Neural progenitor cell (in vitro differentiated cells): ENCODE measurements at regions not wholly inside any gene's neighbourhood (a gene's known extent, or its start where the extent isn't known, plus 50 kb on each side); places are given as distances from the start of the nearest gene placed in this dataset.

ENCODE experiments used
- DNase-seq: peaks from one replicate; pipeline ENCODE4 v3.0.0-alpha.2; 2016; ENCODE audit warnings: low spot score
- H2AFZ ChIP-seq: fragments of 200-600 bp; sonication (generic); replicated peaks from 2 replicates; pipeline ENCODE4 v1.6.1; 2016; ENCODE audit warnings: antibody characterized with exemption
- H3F3A ChIP-seq: fragments of 200-600 bp; sonication (generic); 2 replicates; pipeline ENCODE4 v1.6.1; 2016; ENCODE audit warnings: antibody characterized with exemption, low read depth
- H3K27ac ChIP-seq: fragments of 200-600 bp; sonication (generic); 2 replicates; pipeline ENCODE4 v1.5.1; 2016; ENCODE audit warnings: mild to moderate bottlenecking
- H3K27me3 ChIP-seq: fragments of 200-600 bp; sonication (generic); 2 replicates; pipeline ENCODE4 v1.6.1; 2016; ENCODE audit warnings: mild to moderate bottlenecking, moderate library complexity
- H3K36me3 ChIP-seq: fragments of 200-600 bp; sonication (generic); 2 replicates; pipeline ENCODE4 v1.5.1; 2016
- H3K4me1 ChIP-seq: fragments of 200-600 bp; sonication (generic); 2 replicates; pipeline ENCODE4 v1.6.1; 2016; ENCODE audit warnings: mixed run types
- H3K4me2 ChIP-seq: fragments of 200-600 bp; sonication (generic); 2 replicates; pipeline ENCODE4 v1.6.1; 2016
- H3K4me3 ChIP-seq: fragments of 200-600 bp; sonication (generic); 2 replicates; pipeline ENCODE4 v1.5.1; 2016
- H3K79me2 ChIP-seq: fragments of 200-600 bp; sonication (generic); 2 replicates; pipeline ENCODE4 v1.6.1; 2016; ENCODE audit warnings: low read depth
- H3K9ac ChIP-seq: fragments of 200-600 bp; sonication (generic); 2 replicates; pipeline ENCODE4 v1.6.1; 2016
- H3K9me3 ChIP-seq: fragments of 200-600 bp; sonication (generic); 2 replicates; pipeline ENCODE4 v1.5.1; 2016; ENCODE audit warnings: low read depth
- H4K20me1 ChIP-seq: fragments of 200-600 bp; sonication (generic); 2 replicates; pipeline ENCODE4 v1.6.1; 2016; ENCODE audit warnings: low read depth
- H3K27ac Mint-ChIP-seq: 3 replicates; pipeline ENCODE4 v1.8.0; 2021; ENCODE audit warnings: mixed read lengths
- H3K27me3 Mint-ChIP-seq: 2 replicates; pipeline ENCODE4 v1.8.0; 2022; ENCODE audit warnings: low read depth, mild to moderate bottlenecking, inconsistent platforms, moderate library complexity, mixed read lengths; ENCODE audit not compliant: insufficient read depth
- H3K36me3 Mint-ChIP-seq: 3 replicates; pipeline ENCODE4 v1.8.0; 2021; ENCODE audit warnings: mixed read lengths
- H3K4me1 Mint-ChIP-seq: 3 replicates; pipeline ENCODE4 v1.8.0; 2021; ENCODE audit warnings: mixed read lengths
- H3K4me3 Mint-ChIP-seq: 3 replicates; pipeline ENCODE4 v1.8.0; 2021; ENCODE audit warnings: mild to moderate bottlenecking, moderate library complexity, mixed read lengths
- H3K9me3 Mint-ChIP-seq: 3 replicates; pipeline ENCODE4 v1.8.0; 2020; ENCODE audit warnings: mixed read lengths
- EZH2 ChIP-seq: fragments of 200-600 bp; sonication (generic); IDR thresholded peaks from 2 replicates; pipeline ENCODE4 v1.6.1; 2017; ENCODE audit warnings: antibody characterized with exemption, mild to moderate bottlenecking, moderate library complexity
- EZH2phosphoT487 ChIP-seq: fragments of 200-600 bp; sonication (generic); IDR thresholded peaks from 2 replicates; pipeline ENCODE4 v1.6.1; 2017; ENCODE audit warnings: antibody characterized with exemption
- TF ChIP-seq, protein P1 (sequence below): fragments of 200-600 bp; sonication (generic); IDR thresholded peaks from 2 replicates; pipeline ENCODE4 v1.5.1; 2017; ENCODE audit warnings: antibody characterized with exemption, mild to moderate bottlenecking

GRCh38 chr1:222455188-222455879 is 92.6 kb downstream of the HHIPL2 start:
- Histone ChIP-seq H3K27me3 (no peaks in the 10 kb centered on the region), H3F3A (no peaks in the 10 kb centered on the region), H3K4me3 (no peak overlapping the region), H3K4me1 (no peaks in the 10 kb centered on the region), H3K9ac (no peak overlapping the region), H4K20me1 (no peaks in the 10 kb centered on the region), H3K36me3 (no peaks in the 10 kb centered on the region), H3K79me2 (no peaks in the 10 kb centered on the region), H3K4me2 (no peak overlapping the region), H2AFZ (no peak overlapping the region), H3K27ac (no peak overlapping the region), H3K9me3 (no peaks in the 10 kb centered on the region)
- TF ChIP-seq, protein P1, sequence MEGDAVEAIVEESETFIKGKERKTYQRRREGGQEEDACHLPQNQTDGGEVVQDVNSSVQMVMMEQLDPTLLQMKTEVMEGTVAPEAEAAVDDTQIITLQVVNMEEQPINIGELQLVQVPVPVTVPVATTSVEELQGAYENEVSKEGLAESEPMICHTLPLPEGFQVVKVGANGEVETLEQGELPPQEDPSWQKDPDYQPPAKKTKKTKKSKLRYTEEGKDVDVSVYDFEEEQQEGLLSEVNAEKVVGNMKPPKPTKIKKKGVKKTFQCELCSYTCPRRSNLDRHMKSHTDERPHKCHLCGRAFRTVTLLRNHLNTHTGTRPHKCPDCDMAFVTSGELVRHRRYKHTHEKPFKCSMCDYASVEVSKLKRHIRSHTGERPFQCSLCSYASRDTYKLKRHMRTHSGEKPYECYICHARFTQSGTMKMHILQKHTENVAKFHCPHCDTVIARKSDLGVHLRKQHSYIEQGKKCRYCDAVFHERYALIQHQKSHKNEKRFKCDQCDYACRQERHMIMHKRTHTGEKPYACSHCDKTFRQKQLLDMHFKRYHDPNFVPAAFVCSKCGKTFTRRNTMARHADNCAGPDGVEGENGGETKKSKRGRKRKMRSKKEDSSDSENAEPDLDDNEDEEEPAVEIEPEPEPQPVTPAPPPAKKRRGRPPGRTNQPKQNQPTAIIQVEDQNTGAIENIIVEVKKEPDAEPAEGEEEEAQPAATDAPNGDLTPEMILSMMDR = peak; percentile 97
- TF ChIP-seq EZH2phosphoT487 (no peak), EZH2 (no peak)
- H3K4me1 Mint-ChIP-seq = peaks cover 15% of the 10 kb centered on the region
- H3K27me3 Mint-ChIP-seq = peaks cover 5% of the 10 kb centered on the region
- no peak overlapping the region for H3K4me3 Mint-ChIP-seq
- H3K27ac Mint-ChIP-seq = no peak overlapping the region
- peaks cover 9% of the 10 kb centered on the region for H3K9me3 Mint-ChIP-seq
- DNase-seq = peak; percentile 82
- H3K36me3 Mint-ChIP-seq = no peaks in the 10 kb centered on the region

DNA sequence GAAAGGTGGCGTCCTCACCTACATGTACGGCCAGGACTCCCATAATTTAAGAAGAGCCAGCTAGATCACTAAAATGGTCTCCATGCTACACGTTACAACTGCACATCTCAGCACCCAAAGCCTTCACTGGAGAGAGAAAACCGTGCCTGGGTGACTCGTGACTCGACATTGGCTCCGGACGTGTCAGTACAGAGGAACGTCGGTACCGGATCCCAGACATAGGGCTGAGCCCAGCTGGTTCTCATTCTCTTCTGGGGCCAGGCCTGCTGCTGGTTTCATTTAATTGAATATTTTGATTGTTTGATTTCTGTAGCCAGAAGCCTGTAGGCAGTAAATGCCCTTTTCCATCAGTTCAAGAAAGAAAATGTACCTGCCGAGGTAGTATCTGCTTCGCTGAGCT is 93.1 kb downstream of the HHIPL2 start:
- Histone ChIP-seq H3F3A (no peaks in the 10 kb centered on the region), H3K9me3 (no peaks in the 10 kb centered on the region), H3K27me3 (no peaks in the 10 kb centered on the region), H3K4me2 (no peak overlapping the region), H3K79me2 (no peaks in the 10 kb centered on the region), H3K27ac (no peak overlapping the region), H3K4me1 (no peaks in the 10 kb centered on the region), H3K36me3 (no peaks in the 10 kb centered on the region), H2AFZ (no peak overlapping the region), H4K20me1 (no peaks in the 10 kb centered on the region), H3K9ac (no peak overlapping the region), H3K4me3 (no peak overlapping the region)
- H3K9me3 Mint-ChIP-seq = peaks cover 9% of the 10 kb centered on the region
- no peak overlapping the region for H3K4me3 Mint-ChIP-seq
- DNase-seq = no peak
- peaks cover 5% of the 10 kb centered on the region for H3K27me3 Mint-ChIP-seq
- TF ChIP-seq, protein P1 = no peak
- TF ChIP-seq EZH2 (no peak), EZH2phosphoT487 (no peak)
- peaks cover 15% of the 10 kb centered on the region for H3K4me1 Mint-ChIP-seq
- no peaks in the 10 kb centered on the region for H3K36me3 Mint-ChIP-seq
- no peak overlapping the region for H3K27ac Mint-ChIP-seq

DNA sequence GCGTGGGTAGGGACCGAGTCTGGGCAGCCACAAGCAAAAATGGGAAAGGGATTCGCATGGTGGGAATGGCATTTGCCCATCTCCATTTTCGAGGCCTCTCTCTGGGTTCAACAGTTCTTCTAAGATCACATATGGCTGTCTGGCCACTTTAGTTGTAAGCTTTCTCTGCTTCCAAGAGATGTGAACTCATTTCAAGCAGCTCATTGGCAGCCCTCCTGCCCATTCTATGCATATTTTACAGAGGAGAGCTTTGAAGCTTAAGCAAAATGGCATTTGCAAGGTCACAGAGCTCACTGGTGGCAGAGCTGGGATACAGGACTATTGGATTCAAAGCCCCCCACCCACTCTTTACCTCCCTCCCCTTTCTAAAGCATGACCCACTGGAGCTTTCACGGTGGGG is 93.7 kb downstream of the HHIPL2 start:
- H3K4me3 Mint-ChIP-seq = no peak overlapping the region
- H3K36me3 Mint-ChIP-seq = no peaks in the 10 kb centered on the region
- TF ChIP-seq EZH2 (no peak), EZH2phosphoT487 (no peak)
- TF ChIP-seq, protein P1 = no peak
- no peak for DNase-seq
- H3K27ac Mint-ChIP-seq = no peak overlapping the region
- no peaks in the 10 kb centered on the region for H3K36me3 ChIP-seq
- H3K4me3 ChIP-seq = no peak overlapping the region
- H3K9ac ChIP-seq = no peak overlapping the region
- peaks cover 15% of the 10 kb centered on the region for H3K4me1 Mint-ChIP-seq
- peaks cover 9% of the 10 kb centered on the region for H3K9me3 Mint-ChIP-seq
- no peaks in the 10 kb centered on the region for H3K27me3 ChIP-seq
- H4K20me1 ChIP-seq = no peaks in the 10 kb centered on the region
- H3K27ac ChIP-seq = no peak overlapping the region
- no peaks in the 10 kb centered on the region for H3K4me1 ChIP-seq
- H3K4me2 ChIP-seq = no peak overlapping the region
- peaks cover 5% of the 10 kb centered on the region for H3K27me3 Mint-ChIP-seq
- H3K79me2 ChIP-seq = no peaks in the 10 kb centered on the region
- H2AFZ ChIP-seq = no peak overlapping the region
- H3K9me3 ChIP-seq = no peaks in the 10 kb centered on the region
- no peaks in the 10 kb centered on the region for H3F3A ChIP-seq
